Stomach (tissue), 4 donors: ENCODE measurements at regions not wholly inside any gene's neighbourhood (a gene's known extent, or its start where the extent isn't known, plus 50 kb on each side); places are given as distances from the start of the nearest gene placed in this dataset.

Experiments used
- CTCF ChIP-seq, 7 experiments: fragments of 450-650 bp in 4 of 7; fragments of 200-600 bp in 3 of 7; sonication (generic) in 3 of 7; IDR thresholded peaks; one replicate each; pipeline ENCODE4 v1.5.1; 2016 to 2019; ENCODE audit warnings: antibody characterized with exemption in 7 of 7, control low read depth in 2 of 7, mild to moderate bottlenecking in 1 of 7
- POLR2A ChIP-seq, 4 donors: fragments of 450-650 bp; IDR thresholded peaks; one replicate each; pipeline ENCODE4 v1.6.1; 2016; ENCODE audit warnings: antibody characterized with exemption in 4 of 4, control low read depth in 2 of 4, mild to moderate bottlenecking in 1 of 4, moderate library complexity in 1 of 4

DNA sequence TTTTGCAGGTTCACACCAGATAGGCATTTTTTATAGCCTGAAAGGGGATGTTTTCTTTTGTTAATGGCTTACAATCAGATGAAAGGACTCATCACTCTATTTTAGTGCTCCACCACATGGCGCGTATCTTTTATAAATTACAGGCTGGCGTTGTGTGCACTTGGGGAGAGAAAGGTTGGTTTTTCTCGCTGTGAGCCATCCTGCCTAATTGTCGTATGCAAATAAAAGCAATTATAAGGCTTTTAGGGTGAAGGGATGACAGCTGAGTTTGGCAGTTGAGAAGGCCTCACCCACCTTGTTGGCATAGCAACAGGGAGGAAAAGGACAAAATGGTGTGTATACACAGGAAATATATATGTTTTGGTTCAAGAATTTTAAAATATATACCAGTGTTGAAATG is 268.0 kb downstream of the NR2F2 start:
- TF ChIP-seq CTCF (IDR thresholded peaks at IDR 0.05) (no peak), POLR2A (IDR thresholded peaks at IDR 0.05) (no peak)
